ENCODE measurements at regions not wholly inside any gene's neighbourhood (a gene's known extent, or its start where the extent isn't known, plus 50 kb on each side); places are given as distances from the start of the nearest gene placed in this dataset.
A peak's percentile ranks its signal among the peaks of the same experiment; 100 is the strongest.

GRCh38 chr5:5652181-5652580 lies 229.7 kb downstream of the ICE1 start:
- H3K4me2 ChIP-seq (ENCODE audit: insufficient read depth in 1 of 2, low read depth in 2 of 2, low read length in 2 of 2): no peak overlapping the region
- H3K9me3 ChIP-seq (ENCODE audit: insufficient read depth in 2 of 2, low read depth in 1 of 2, low read length in 1 of 2): no peaks in the 10 kb centered on the region
- no peaks in the 10 kb centered on the region for H3K79me1 ChIP-seq (ENCODE audit: low read depth, low read length)
- no peak overlapping the region for H2BK120ac ChIP-seq (replicated peaks; ENCODE audit: low read depth, low read length)
- no peak overlapping the region for H3K18ac ChIP-seq (ENCODE audit: extremely low read depth, low read length)
- H3K4me1 ChIP-seq (replicated peaks in 1 of 4; ENCODE audit: control insufficient read depth in 3 of 4, insufficient read depth in 4 of 4, low read length in 3 of 4): no peaks in the 10 kb centered on the region; a peak in 1 of 7 replicates
- WGBS, 2 experiments (ENCODE audit: extremely low coverage in 1 of 2, insufficient coverage in 1 of 2, insufficient read length in 1 of 2, insufficient replicate concordance in 2 of 2, low coverage in 1 of 2, low lambda C conversion rate in 2 of 2, missing lambda C conversion rate in 1 of 2): 87% methylated on average over 13 of the region's 13 CpGs; no CpG with 5 or more reads in 1 of the 2 experiments
- no peak overlapping the region for H3K9ac ChIP-seq (replicated peaks in 1 of 4; ENCODE audit: extremely low read depth in 1 of 4, low read depth in 3 of 4, low read length in 3 of 4)
- no peak overlapping the region for H2AK5ac ChIP-seq (ENCODE audit: low read depth, low read length)
- H4K8ac ChIP-seq (ENCODE audit: extremely low read depth, insufficient read depth, low read length): no peak overlapping the region
- H4K91ac ChIP-seq (replicated peaks; ENCODE audit: insufficient read length, low read length): no peak overlapping the region
- H3K4ac ChIP-seq (replicated peaks; ENCODE audit: insufficient read length, low read depth, low read length): no peak overlapping the region
- H3K27ac ChIP-seq (ENCODE audit: low read depth, low read length): no peak overlapping the region
- H3K27me3 ChIP-seq (replicated peaks in 1 of 4; ENCODE audit: control insufficient read depth in 3 of 4, extremely low read depth in 1 of 4, insufficient read depth in 3 of 4, low read length in 3 of 4): no peaks in the 10 kb centered on the region
- no peak overlapping the region for H3K14ac ChIP-seq (ENCODE audit: insufficient read length)
- no peak overlapping the region for H3K23ac ChIP-seq (ENCODE audit: insufficient read length)
- FAIRE-seq (no peak), DNase-seq (ENCODE audit: low read depth in 1 of 2, low spot score in 2 of 2) (no peak)
- no peaks in the 10 kb centered on the region for H3K36me3 ChIP-seq (ENCODE audit: control insufficient read depth in 2 of 4, insufficient read depth in 4 of 4, low read length in 3 of 4)
- H2AFZ ChIP-seq (ENCODE audit: low read length): no peak overlapping the region
- H2BK15ac ChIP-seq (ENCODE audit: low read length): no peak overlapping the region
- H3K4me3 ChIP-seq (ENCODE audit: extremely low read depth in 1 of 4, insufficient read depth in 2 of 4, low read depth in 3 of 4, low read length in 4 of 4): no peak overlapping the region
- POLR2A ChIA-PET (ENCODE audit: partially characterized antibody): no interaction called here
- H2BK5ac ChIP-seq (ENCODE audit: low read depth, low read length): no peak overlapping the region
- CTCF ChIA-PET (ENCODE audit: partially characterized antibody): interaction anchor here (1.9 kb wide), 1 partner anchor 155 kb away, joined by 6 read pairs; no protein-coding TSS in a partner anchor
- H3K79me2 ChIP-seq (ENCODE audit: control insufficient read depth in 1 of 2, insufficient read depth in 2 of 2, low read length in 2 of 2): no peaks in the 10 kb centered on the region
- no peak overlapping the region for H4K5ac ChIP-seq (ENCODE audit: insufficient read length, low read depth, low read length)
- H3K56ac ChIP-seq (replicated peaks; ENCODE audit: insufficient read length, low read depth, low read length): no peak overlapping the region
- peak overlapping the region; percentile 21; the same call in 1 of the 2 replicates for H2BK20ac ChIP-seq (ENCODE audit: low read length)
- H2BK12ac ChIP-seq (ENCODE audit: low read depth, low read length): no peak overlapping the region
- H4K20me1 ChIP-seq (replicated peaks in 1 of 2; ENCODE audit: control insufficient read depth in 1 of 2, insufficient read depth in 2 of 2, low read length in 2 of 2): no peaks in the 10 kb centered on the region
- no peaks in the 10 kb centered on the region for H3K23me2 ChIP-seq (ENCODE audit: low read depth, low read length)
- no peak for TF ChIP-seq KDM1A (IDR thresholded peaks at IDR 0.05; ENCODE audit: borderline replicate concordance, low read length)
- TF ChIP-seq BACH1 (IDR thresholded peaks at IDR 0.05; ENCODE audit: low read length): no peak
- no peak for TF ChIP-seq TBP (IDR thresholded peaks at IDR 0.05; ENCODE audit: low read depth, low read length)
- TF ChIP-seq E2F6 (IDR thresholded peaks at IDR 0.05): no peak
- TF ChIP-seq CBX5 (IDR thresholded peaks at IDR 0.05; ENCODE audit: low read depth, low read length): no peak
- TF ChIP-seq JUN (IDR thresholded peaks at IDR 0.05; ENCODE audit: low read depth, low read length): no peak
- no peak for TF ChIP-seq MAX (IDR thresholded peaks at IDR 0.05)
- TF ChIP-seq CHD1 (IDR thresholded peaks at IDR 0.05; ENCODE audit: low read depth, low read length): no peak
- no peak for TF ChIP-seq SRF (IDR thresholded peaks at IDR 0.05; ENCODE audit: low read depth, low read length)
- TF ChIP-seq MAFK (IDR thresholded peaks at IDR 0.05; ENCODE audit: low read depth, low read length): no peak
- no peak for TF ChIP-seq POU5F1 (IDR thresholded peaks at IDR 0.05; ENCODE audit: low read depth, low read length)
- no peak for TF ChIP-seq SP4 (IDR thresholded peaks at IDR 0.05; ENCODE audit: low read length)
- no peak for TF ChIP-seq CBX8 (IDR thresholded peaks at IDR 0.05; ENCODE audit: borderline replicate concordance, low read depth, low read length)

All from H1 (cell line).